H9 (cell line): ENCODE measurements at regions not wholly inside any gene's neighbourhood (a gene's known extent, or its start where the extent isn't known, plus 50 kb on each side); places are given as distances from the start of the nearest gene placed in this dataset.

ENCODE experiments used
- DNase-seq: peaks from one replicate; pipeline ENCODE4 v3.0.0-alpha.2; 2017
- H2AFZ ChIP-seq: one replicate; pipeline ENCODE4 v1.6.1; 2013; ENCODE audit warnings: mild to moderate bottlenecking, low read length, control low read depth, moderate library complexity
- H2AK5ac ChIP-seq: 2 replicates; pipeline ENCODE4 v1.6.1; 2013; ENCODE audit warnings: low read length, control low read depth, mixed read lengths; ENCODE audit not compliant: insufficient read length
- H2BK120ac ChIP-seq: one replicate; pipeline ENCODE4 v1.6.1; 2013; ENCODE audit warnings: low read depth, mild to moderate bottlenecking, low read length, control low read depth, inconsistent platforms; ENCODE audit not compliant: poor library complexity, severe bottlenecking
- H2BK12ac ChIP-seq: 2 replicates; pipeline ENCODE4 v1.6.1; 2013; ENCODE audit warnings: low read length, control low read depth, mixed read lengths, low read depth; ENCODE audit not compliant: insufficient read length
- H2BK15ac ChIP-seq: 2 replicates; pipeline ENCODE4 v1.6.1; 2013; ENCODE audit warnings: low read depth, low read length, control low read depth
- H2BK20ac ChIP-seq: one replicate; pipeline ENCODE4 v1.6.1; 2013; ENCODE audit warnings: low read depth, mild to moderate bottlenecking, low read length, control low read depth, inconsistent platforms; ENCODE audit not compliant: poor library complexity, severe bottlenecking
- H2BK5ac ChIP-seq: 2 replicates; pipeline ENCODE4 v1.6.1; 2013; ENCODE audit warnings: low read length, control low read depth, mixed read lengths; ENCODE audit not compliant: insufficient read length
- H3K14ac ChIP-seq: 2 replicates; pipeline ENCODE4 v1.6.1; 2013; ENCODE audit warnings: low read length, control low read depth; ENCODE audit not compliant: insufficient read depth
- H3K18ac ChIP-seq: 2 replicates; pipeline ENCODE4 v1.6.1; 2013; ENCODE audit warnings: low read depth, mild to moderate bottlenecking, mixed read lengths, low read length, control low read depth; ENCODE audit not compliant: insufficient read length
- H3K23ac ChIP-seq: 2 replicates; pipeline ENCODE4 v1.6.1; 2013; ENCODE audit warnings: low read length, control low read depth, mixed read lengths, low read depth; ENCODE audit not compliant: insufficient read length
- H3K23me2 ChIP-seq: 2 replicates; pipeline ENCODE4 v1.6.1; 2013; ENCODE audit warnings: low read depth, mild to moderate bottlenecking, mixed read lengths, low read length, control low read depth; ENCODE audit not compliant: insufficient read length, poor library complexity, severe bottlenecking
- H3K27ac ChIP-seq: 2 replicates; pipeline ENCODE4 v1.5.1; 2013; ENCODE audit warnings: low read length, control low read depth, mixed read lengths, low read depth; ENCODE audit not compliant: insufficient read length
- H3K27me3 ChIP-seq: 2 replicates; pipeline ENCODE4 v1.6.1; 2013; ENCODE audit warnings: low read length, control low read depth, inconsistent platforms; ENCODE audit not compliant: insufficient read depth
- H3K4ac ChIP-seq: 2 replicates; pipeline ENCODE4 v1.6.1; 2013; ENCODE audit warnings: low read depth, mild to moderate bottlenecking, control low read depth, inconsistent platforms, low read length, moderate library complexity
- H3K4me1 ChIP-seq: 2 replicates; pipeline ENCODE4 v1.6.1; 2013; ENCODE audit warnings: low read length, control low read depth, inconsistent platforms; ENCODE audit not compliant: insufficient read depth
- H3K4me2 ChIP-seq: 2 replicates; pipeline ENCODE4 v1.6.1; 2013; ENCODE audit warnings: low read length, control low read depth, mixed read lengths; ENCODE audit not compliant: insufficient read length, insufficient read depth
- H3K56ac ChIP-seq: 2 replicates; pipeline ENCODE4 v1.6.1; 2013; ENCODE audit warnings: low read depth, mild to moderate bottlenecking, mixed read lengths, low read length, control low read depth; ENCODE audit not compliant: insufficient read length
- H3K79me1 ChIP-seq: 2 replicates; pipeline ENCODE4 v1.6.1; 2013; ENCODE audit warnings: low read depth, mild to moderate bottlenecking, moderate library complexity, low read length, control low read depth, inconsistent platforms; ENCODE audit not compliant: insufficient read depth, poor library complexity, severe bottlenecking
- H3K79me2 ChIP-seq: 2 replicates; pipeline ENCODE4 v1.6.1; 2013; ENCODE audit warnings: low read length, control low read depth, inconsistent platforms; ENCODE audit not compliant: insufficient read depth
- H3K9ac ChIP-seq: 2 replicates; pipeline ENCODE4 v1.6.1; 2013; ENCODE audit warnings: low read length, control low read depth, mixed read lengths; ENCODE audit not compliant: insufficient read length; ENCODE audit errors: extremely low read depth
- H3K9me3 ChIP-seq: one replicate; pipeline ENCODE4 v1.6.1; 2013; ENCODE audit warnings: low read depth, low read length, inconsistent platforms; ENCODE audit not compliant: control insufficient read depth
- H3T11ph ChIP-seq: one replicate; pipeline ENCODE4 v1.6.1; 2013; ENCODE audit warnings: mild to moderate bottlenecking, low read length, control low read depth, inconsistent platforms
- H4K20me1 ChIP-seq: one replicate; pipeline ENCODE4 v1.6.1; 2013; ENCODE audit not compliant: control insufficient read depth, insufficient read length, insufficient read depth
- H4K5ac ChIP-seq: 2 replicates; pipeline ENCODE4 v1.6.1; 2013; ENCODE audit warnings: low read depth, mild to moderate bottlenecking, mixed read lengths, low read length, control low read depth; ENCODE audit not compliant: insufficient read length
- H4K8ac ChIP-seq: replicated peaks from 2 replicates; pipeline ENCODE4 v1.6.1; 2013; ENCODE audit warnings: low read length, control low read depth, mixed read lengths, low read depth; ENCODE audit not compliant: insufficient read length
- H4K91ac ChIP-seq: 2 replicates; pipeline ENCODE4 v1.6.1; 2013; ENCODE audit warnings: low read depth, mild to moderate bottlenecking, moderate library complexity, mixed read lengths, low read length, control low read depth; ENCODE audit not compliant: insufficient read length
- H3K27ac Mint-ChIP-seq, 3 experiments: 2 replicates in 2 of 3; 3 replicates in 1 of 3; pipeline ENCODE4 v1.8.0; 2020 to 2021; ENCODE audit warnings: mixed read lengths in 3 of 3, mild to moderate bottlenecking in 1 of 3, moderate library complexity in 1 of 3
- H3K27me3 Mint-ChIP-seq: 2 replicates; pipeline ENCODE4 v1.8.0; 2021; ENCODE audit warnings: low read depth, mild to moderate bottlenecking, moderate library complexity, mixed read lengths
- H3K36me3 Mint-ChIP-seq, 3 experiments: 2 replicates in 2 of 3; 3 replicates in 1 of 3; pipeline ENCODE4 v1.8.0; 2020 to 2021; ENCODE audit warnings: low read depth in 3 of 3, mixed read lengths in 3 of 3; ENCODE audit not compliant: insufficient read depth in 1 of 3
- H3K4me1 Mint-ChIP-seq, 2 experiments: 2 replicates each; pipeline ENCODE4 v1.8.0; 2020; ENCODE audit warnings: mixed read lengths in 2 of 2
- H3K4me3 Mint-ChIP-seq, 2 experiments: 2 replicates in 1 of 2; 3 replicates in 1 of 2; pipeline ENCODE4 v1.8.0; 2020 to 2021; ENCODE audit warnings: mild to moderate bottlenecking in 2 of 2, mixed read lengths in 2 of 2, moderate library complexity in 1 of 2
- H3K9me3 Mint-ChIP-seq, 2 experiments: 2 replicates in 1 of 2; 3 replicates in 1 of 2; pipeline ENCODE4 v1.8.0; 2020; ENCODE audit warnings: mild to moderate bottlenecking in 2 of 2, mixed read lengths in 2 of 2, moderate library complexity in 1 of 2
- WGBS: extraction: QIAGEN DNeasy Blood & Tissue Kit; methylation state at CpG from one replicate; pipeline ENCODE4 v1.1.7; 2013; ENCODE audit warnings: missing lambda C conversion rate, low lambda C conversion rate, mixed read lengths; ENCODE audit not compliant: insufficient read length; ENCODE audit errors: extremely low coverage; 5-methylcytosine and 5-hydroxymethylcytosine counted together
- TF ChIP-seq, protein P1 (sequence below): fragments of 200-600 bp; sonication (generic); conservative IDR thresholded peaks from 3 replicates; pipeline ENCODE4 v1.8.0; 2021; ENCODE audit warnings: antibody characterized with exemption, mild to moderate bottlenecking

DNA sequence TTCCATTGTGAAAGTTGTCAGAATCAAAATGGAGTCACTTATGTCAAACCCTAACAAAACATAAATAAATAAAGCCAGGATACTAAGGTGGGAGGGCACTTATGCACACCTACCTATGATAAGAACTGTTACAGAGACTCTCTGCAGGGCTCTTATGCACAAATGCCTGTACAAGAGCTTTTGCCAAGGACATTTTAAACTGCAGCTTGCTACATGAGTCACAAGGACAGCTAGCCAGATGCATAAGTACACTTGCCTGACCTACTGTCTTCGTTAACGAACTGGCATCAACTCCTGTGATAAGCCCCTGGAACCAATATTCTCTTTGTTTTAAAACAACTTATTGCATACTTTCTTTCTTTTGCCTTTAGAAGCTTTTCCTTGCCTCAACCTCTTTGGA, 152.9 kb upstream of the SPEF2 start:
- Histone ChIP-seq H4K20me1 (no peaks in the 10 kb centered on the region), H4K5ac (no peak overlapping the region), H3K4ac (no peak overlapping the region), H3K9me3 (no peaks in the 10 kb centered on the region), H3K56ac (no peak overlapping the region), H2AK5ac (no peak overlapping the region), H2BK5ac (no peak overlapping the region), H3K23me2 (no peaks in the 10 kb centered on the region), H2AFZ (no peak overlapping the region), H3K14ac (no peak overlapping the region), H4K91ac (no peak overlapping the region), H3K4me1 (no peaks in the 10 kb centered on the region), H3K27ac (no peak overlapping the region), H3T11ph (no peak overlapping the region), H2BK12ac (no peak overlapping the region), H3K18ac (no peak overlapping the region), H3K79me1 (no peaks in the 10 kb centered on the region), H2BK15ac (no peak overlapping the region), H2BK120ac (no peak overlapping the region), H4K8ac (no peak overlapping the region), H3K79me2 (no peaks in the 10 kb centered on the region), H2BK20ac (no peak overlapping the region), H3K4me2 (no peak overlapping the region), H3K23ac (no peak overlapping the region), H3K27me3 (no peaks in the 10 kb centered on the region), H3K9ac (no peak overlapping the region)
- Mint-ChIP-seq H3K36me3 (no peaks in the 10 kb centered on the region), H3K4me3 (no peak overlapping the region), H3K4me1 (peaks cover 0 to 2% of the 10 kb centered on the region in 2 experiments; a peak in 1 of 4 replicates), H3K9me3 (peaks cover 0 to 1% of the 10 kb centered on the region in 2 experiments; a peak in 1 of 5 replicates), H3K27me3 (no peaks in the 10 kb centered on the region), H3K27ac (no peak overlapping the region)
- no peak for DNase-seq
- TF ChIP-seq, protein P1, sequence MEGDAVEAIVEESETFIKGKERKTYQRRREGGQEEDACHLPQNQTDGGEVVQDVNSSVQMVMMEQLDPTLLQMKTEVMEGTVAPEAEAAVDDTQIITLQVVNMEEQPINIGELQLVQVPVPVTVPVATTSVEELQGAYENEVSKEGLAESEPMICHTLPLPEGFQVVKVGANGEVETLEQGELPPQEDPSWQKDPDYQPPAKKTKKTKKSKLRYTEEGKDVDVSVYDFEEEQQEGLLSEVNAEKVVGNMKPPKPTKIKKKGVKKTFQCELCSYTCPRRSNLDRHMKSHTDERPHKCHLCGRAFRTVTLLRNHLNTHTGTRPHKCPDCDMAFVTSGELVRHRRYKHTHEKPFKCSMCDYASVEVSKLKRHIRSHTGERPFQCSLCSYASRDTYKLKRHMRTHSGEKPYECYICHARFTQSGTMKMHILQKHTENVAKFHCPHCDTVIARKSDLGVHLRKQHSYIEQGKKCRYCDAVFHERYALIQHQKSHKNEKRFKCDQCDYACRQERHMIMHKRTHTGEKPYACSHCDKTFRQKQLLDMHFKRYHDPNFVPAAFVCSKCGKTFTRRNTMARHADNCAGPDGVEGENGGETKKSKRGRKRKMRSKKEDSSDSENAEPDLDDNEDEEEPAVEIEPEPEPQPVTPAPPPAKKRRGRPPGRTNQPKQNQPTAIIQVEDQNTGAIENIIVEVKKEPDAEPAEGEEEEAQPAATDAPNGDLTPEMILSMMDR, result no peak
- WGBS, result no CpG with 5 or more reads among the region's 2 CpGs
